SU-DHL-6 (cell line): ENCODE measurements at regions not wholly inside any gene's neighbourhood (a gene's known extent, or its start where the extent isn't known, plus 50 kb on each side); places are given as distances from the start of the nearest gene placed in this dataset.

Source experiments
- CTCF ChIP-seq: fragments of 200-600 bp; sonication (generic); IDR thresholded peaks from one replicate; pipeline ENCODE4 v1.5.1; 2017; ENCODE audit warnings: antibody characterized with exemption, mild to moderate bottlenecking, low read length, moderate library complexity; ENCODE audit not compliant: insufficient read depth, poor library complexity, severe bottlenecking
- EZH2phosphoT487 ChIP-seq: fragments of 200-600 bp; sonication (generic), shearing (Covaris generic); conservative IDR thresholded peaks from 2 replicates; pipeline ENCODE4 v1.6.1; 2018; ENCODE audit warnings: mild to moderate bottlenecking, antibody characterized with exemption, low read length, moderate library complexity, mixed read lengths

GRCh38 chr10:28434063-28434462 lies 98.9 kb upstream of the WAC start:
- TF ChIP-seq CTCF (no peak), EZH2phosphoT487 (no peak)
